NAMALWA (cell line): ENCODE measurements at regions not wholly inside any gene's neighbourhood (a gene's known extent, or its start where the extent isn't known, plus 50 kb on each side); places are given as distances from the start of the nearest gene placed in this dataset.
"Not testable (repeated sequence)": the region's sequence is repeated elsewhere in the genome, so short reads cannot be mapped to it uniquely, and the experiment has no call there.

Source experiments
- DNase-seq: peaks from one replicate; pipeline ENCODE4 v3.0.0-alpha.2; 2015; ENCODE audit warnings: low spot score

- no peak for DNase-seq
Measured at GRCh38 chr4:77446601-77447000, 159.0 kb upstream of the CXCL13 start.

- no peak for DNase-seq
Measured at GRCh38 chr4:77449171-77449570, 156.4 kb upstream of the CXCL13 start.

- no peak for DNase-seq
Measured at GRCh38 chr4:77450006-77450405, 155.6 kb upstream of the CXCL13 start.

- no peak for DNase-seq
Measured at GRCh38 chr4:77451530-77451929, 154.1 kb upstream of the CXCL13 start.

- DNase-seq = not testable (repeated sequence)
Measured at GRCh38 chr4:77452117-77452516, 153.5 kb upstream of the CXCL13 start.

GRCh38 chr4:77453911-77454310, 151.7 kb upstream of the CXCL13 start:
- no peak for DNase-seq

GRCh38 chr4:77454858-77455257, 150.8 kb upstream of the CXCL13 start:
- no peak for DNase-seq

GRCh38 chr4:77464100-77464499, 141.5 kb upstream of the CXCL13 start:
- DNase-seq = not testable (repeated sequence)

- peak; percentile 11 for DNase-seq
Measured at GRCh38 chr4:77465271-77465670, 140.3 kb upstream of the CXCL13 start.

GRCh38 chr4:77466430-77466829, 139.2 kb upstream of the CXCL13 start:
- no peak for DNase-seq

- DNase-seq = no peak
Measured at GRCh38 chr4:77471821-77472495, 133.7 kb upstream of the CXCL13 start.

GRCh38 chr4:77473509-77473908, 132.1 kb upstream of the CXCL13 start:
- peak; percentile 61 for DNase-seq

- no peak for DNase-seq
Measured at GRCh38 chr4:77481856-77482255, 123.8 kb upstream of the CXCL13 start.

GRCh38 chr4:77488882-77489281, 116.7 kb upstream of the CXCL13 start:
- no peak for DNase-seq

- peak; percentile 22 for DNase-seq
Measured at GRCh38 chr4:77493120-77493752, 112.4 kb upstream of the CXCL13 start.

- no peak for DNase-seq
Measured at GRCh38 chr4:77493829-77494551, 111.6 kb upstream of the CXCL13 start.

- no peak for DNase-seq
Measured at GRCh38 chr4:77496457-77496856, 109.2 kb upstream of the CXCL13 start.

GRCh38 chr4:77500801-77501200, 104.8 kb upstream of the CXCL13 start:
- DNase-seq = no peak

- DNase-seq = no peak
Measured at GRCh38 chr4:77501240-77501639, 104.4 kb upstream of the CXCL13 start.

- no peak for DNase-seq
Measured at GRCh38 chr4:77501851-77502250, 103.8 kb upstream of the CXCL13 start.

- no peak for DNase-seq
Measured at GRCh38 chr4:77504407-77504806, 101.2 kb upstream of the CXCL13 start.

GRCh38 chr4:77505275-77505957, 100.2 kb upstream of the CXCL13 start:
- DNase-seq = no peak

- DNase-seq = no peak
Measured at GRCh38 chr4:77505958-77506319, 99.7 kb upstream of the CXCL13 start.
